SHP77 treated with DMSO at 0.1 percent for 48 hours (cell line): ENCODE measurements at regions not wholly inside any gene's neighbourhood (a gene's known extent, or its start where the extent isn't known, plus 50 kb on each side); places are given as distances from the start of the nearest gene placed in this dataset.

Experiments
- DNase-seq: peaks from one replicate; lab custom pipeline; 2025; lab: John Stamatoyannopoulos, UW

- DNase-seq, result no peak
Measured at GRCh38 chr3:1551741-1552140, 458.9 kb downstream of the CNTN6 start.

- DNase-seq, result no peak
Measured at GRCh38 chr3:1552831-1553230, 460.0 kb downstream of the CNTN6 start.

- no peak for DNase-seq
Measured at GRCh38 chr3:1561427-1561826, 468.6 kb downstream of the CNTN6 start.

- DNase-seq, result no peak
Measured at GRCh38 chr3:1571736-1572135, 478.9 kb downstream of the CNTN6 start.

- DNase-seq, result no peak
Measured at GRCh38 chr3:1576047-1576446, 483.2 kb downstream of the CNTN6 start.

GRCh38 chr3:1578124-1578806, 485.4 kb downstream of the CNTN6 start:
- DNase-seq, result no peak

- no peak for DNase-seq
Measured at GRCh38 chr3:1583044-1583443, 490.2 kb downstream of the CNTN6 start.

GRCh38 chr3:1587426-1587825, 494.6 kb downstream of the CNTN6 start:
- no peak for DNase-seq

- DNase-seq, result no peak
Measured at GRCh38 chr3:1591327-1592028, 498.7 kb downstream of the CNTN6 start.

GRCh38 chr3:1594940-1595339, 502.1 kb downstream of the CNTN6 start:
- DNase-seq, result no peak

- DNase-seq, result no peak
Measured at GRCh38 chr3:1600206-1600605, 498.5 kb upstream of the CNTN4 start.

GRCh38 chr3:1600700-1601418, 497.8 kb upstream of the CNTN4 start:
- DNase-seq, result peak; percentile 71

- DNase-seq, result peak; percentile 79
Measured at GRCh38 chr3:1609416-1609815, 489.2 kb upstream of the CNTN4 start.

- no peak for DNase-seq
Measured at GRCh38 chr3:1611824-1612223, 486.8 kb upstream of the CNTN4 start.

GRCh38 chr3:1613962-1614361, 484.7 kb upstream of the CNTN4 start:
- DNase-seq, result no peak

- DNase-seq, result peak; percentile 69
Measured at GRCh38 chr3:1616744-1617143, 481.9 kb upstream of the CNTN4 start.

- no peak for DNase-seq
Measured at GRCh38 chr3:1623896-1624295, 474.8 kb upstream of the CNTN4 start.

GRCh38 chr3:1632128-1632527, 466.5 kb upstream of the CNTN4 start:
- DNase-seq, result no peak

GRCh38 chr3:1661839-1662238, 436.8 kb upstream of the CNTN4 start:
- DNase-seq, result no peak

- DNase-seq, result no peak
Measured at GRCh38 chr3:1664266-1664665, 434.4 kb upstream of the CNTN4 start.

- no peak for DNase-seq
Measured at GRCh38 chr3:1666865-1667264, 431.8 kb upstream of the CNTN4 start.

GRCh38 chr3:1677576-1678156, 421.0 kb upstream of the CNTN4 start:
- no peak for DNase-seq

GRCh38 chr3:1692428-1692827, 406.2 kb upstream of the CNTN4 start:
- no peak for DNase-seq
